OCI-LY1 (cell line): ENCODE measurements at regions not wholly inside any gene's neighbourhood (a gene's known extent, or its start where the extent isn't known, plus 50 kb on each side); places are given as distances from the start of the nearest gene placed in this dataset.

Source experiments
- H2AFZ ChIP-seq: fragments of 200-600 bp; sonication (generic), shearing (Covaris generic); 2 replicates; pipeline ENCODE4 v1.6.0; 2014; ENCODE audit warnings: antibody characterized with exemption, mild to moderate bottlenecking, low read length
- H3F3A ChIP-seq: fragments of 200-600 bp; sonication (generic), shearing (Covaris generic); 2 replicates; pipeline ENCODE4 v1.6.0; 2014; ENCODE audit warnings: mild to moderate bottlenecking, antibody characterized with exemption, low read length, moderate library complexity; ENCODE audit not compliant: insufficient read depth
- H3K27ac ChIP-seq: fragments of 200-600 bp; sonication (generic); 2 replicates; pipeline ENCODE4 v1.5.1; 2014; ENCODE audit warnings: low read length, mixed run types, mild to moderate bottlenecking, low read depth; ENCODE audit not compliant: poor library complexity, severe bottlenecking
- H3K27me3 ChIP-seq: fragments of 200-600 bp; sonication (generic); 2 replicates; pipeline ENCODE4 v1.6.0; 2014; ENCODE audit warnings: antibody characterized with exemption, mild to moderate bottlenecking, low read length, moderate library complexity; ENCODE audit not compliant: insufficient read depth
- H3K36me3 ChIP-seq: fragments of 200-600 bp; sonication (generic); 2 replicates; pipeline ENCODE4 v1.6.1; 2014; ENCODE audit warnings: mild to moderate bottlenecking, antibody characterized with exemption, low read length, moderate library complexity, mixed read lengths; ENCODE audit not compliant: insufficient read depth
- H3K4me1 ChIP-seq: fragments of 200-600 bp; sonication (generic); 2 replicates; pipeline ENCODE4 v1.5.1; 2014; ENCODE audit warnings: mild to moderate bottlenecking, low read length, moderate library complexity; ENCODE audit not compliant: insufficient read depth, severe bottlenecking
- H3K4me2 ChIP-seq: fragments of 200-600 bp; sonication (generic), shearing (Covaris generic); 2 replicates; pipeline ENCODE4 v1.6.1; 2014; ENCODE audit warnings: low read length
- H3K4me3 ChIP-seq: fragments of 200-600 bp; sonication (generic); 2 replicates; pipeline ENCODE4 v1.5.1; 2014; ENCODE audit warnings: low read length, low read depth, mild to moderate bottlenecking, mixed read lengths; ENCODE audit not compliant: poor library complexity, severe bottlenecking
- H3K79me2 ChIP-seq: fragments of 200-600 bp; shearing (Covaris generic); 2 replicates; pipeline ENCODE4 v1.6.1; 2016; ENCODE audit warnings: mixed run types, low read length, mixed read lengths; ENCODE audit not compliant: insufficient read depth
- H3K9ac ChIP-seq: fragments of 200-600 bp; sonication (generic), shearing (Covaris generic); 2 replicates; pipeline ENCODE4 v1.6.1; 2014; ENCODE audit warnings: mild to moderate bottlenecking, low read length, mixed read lengths
- H3K9me2 ChIP-seq: fragments of 200-600 bp; sonication (generic), shearing (Covaris generic); 2 replicates; pipeline ENCODE4 v1.6.1; 2014; ENCODE audit warnings: low read depth, mild to moderate bottlenecking, low read length, mixed read lengths
- H3K9me3 ChIP-seq: fragments of 200-600 bp; shearing (Covaris generic); 2 replicates; pipeline ENCODE4 v1.6.1; 2014; ENCODE audit warnings: low read length, mixed read lengths
- H4K20me1 ChIP-seq: fragments of 200-600 bp; sonication (generic), shearing (Covaris generic); 2 replicates; pipeline ENCODE4 v1.6.0; 2016; ENCODE audit warnings: mild to moderate bottlenecking, low read length; ENCODE audit not compliant: insufficient read depth
- EZH2 ChIP-seq: fragments of 200-600 bp; sonication (generic), shearing (Covaris generic); IDR thresholded peaks from 2 replicates; pipeline ENCODE4 v1.8.0; 2017; ENCODE audit warnings: borderline replicate concordance, mixed run types, mild to moderate bottlenecking, antibody characterized with exemption, low read length, moderate library complexity, mixed read lengths
- TF ChIP-seq, protein P1 (sequence below): fragments of 200-600 bp; sonication (generic), shearing (Covaris generic); IDR thresholded peaks from 2 replicates; pipeline ENCODE4 v1.5.1; 2017; ENCODE audit warnings: mild to moderate bottlenecking, antibody characterized with exemption, low read length, moderate library complexity, mixed read lengths

DNA sequence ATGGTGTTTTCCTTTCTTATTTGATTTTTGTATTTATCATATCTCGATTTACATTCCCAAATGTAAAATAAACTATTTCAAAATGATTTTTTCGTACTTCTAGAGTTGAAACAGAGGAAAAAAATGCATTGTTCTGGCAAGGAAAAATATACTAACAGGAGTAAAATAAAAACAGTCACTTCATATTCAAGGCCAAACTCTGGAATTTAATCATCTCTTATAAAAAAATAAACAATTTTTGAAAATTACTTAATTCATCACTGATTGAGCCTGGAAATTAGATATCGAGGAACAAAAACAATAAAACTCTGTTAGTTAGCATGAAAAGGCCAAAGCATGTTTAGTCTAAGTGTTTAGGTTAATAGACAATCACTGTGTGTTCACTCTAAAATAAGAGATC lies 61.1 kb upstream of the PALM2AKAP2 start:
- no peaks in the 10 kb centered on the region for H3F3A ChIP-seq
- H4K20me1 ChIP-seq = no peaks in the 10 kb centered on the region
- TF ChIP-seq, protein P1, sequence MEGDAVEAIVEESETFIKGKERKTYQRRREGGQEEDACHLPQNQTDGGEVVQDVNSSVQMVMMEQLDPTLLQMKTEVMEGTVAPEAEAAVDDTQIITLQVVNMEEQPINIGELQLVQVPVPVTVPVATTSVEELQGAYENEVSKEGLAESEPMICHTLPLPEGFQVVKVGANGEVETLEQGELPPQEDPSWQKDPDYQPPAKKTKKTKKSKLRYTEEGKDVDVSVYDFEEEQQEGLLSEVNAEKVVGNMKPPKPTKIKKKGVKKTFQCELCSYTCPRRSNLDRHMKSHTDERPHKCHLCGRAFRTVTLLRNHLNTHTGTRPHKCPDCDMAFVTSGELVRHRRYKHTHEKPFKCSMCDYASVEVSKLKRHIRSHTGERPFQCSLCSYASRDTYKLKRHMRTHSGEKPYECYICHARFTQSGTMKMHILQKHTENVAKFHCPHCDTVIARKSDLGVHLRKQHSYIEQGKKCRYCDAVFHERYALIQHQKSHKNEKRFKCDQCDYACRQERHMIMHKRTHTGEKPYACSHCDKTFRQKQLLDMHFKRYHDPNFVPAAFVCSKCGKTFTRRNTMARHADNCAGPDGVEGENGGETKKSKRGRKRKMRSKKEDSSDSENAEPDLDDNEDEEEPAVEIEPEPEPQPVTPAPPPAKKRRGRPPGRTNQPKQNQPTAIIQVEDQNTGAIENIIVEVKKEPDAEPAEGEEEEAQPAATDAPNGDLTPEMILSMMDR = no peak
- no peak for TF ChIP-seq EZH2
- H3K27ac ChIP-seq = no peak overlapping the region
- H3K4me2 ChIP-seq = no peak overlapping the region
- no peaks in the 10 kb centered on the region for H3K9me2 ChIP-seq
- H3K4me3 ChIP-seq = no peak overlapping the region
- no peaks in the 10 kb centered on the region for H3K36me3 ChIP-seq
- H3K79me2 ChIP-seq = no peaks in the 10 kb centered on the region
- H3K27me3 ChIP-seq = no peaks in the 10 kb centered on the region
- no peak overlapping the region for H3K9ac ChIP-seq
- no peaks in the 10 kb centered on the region for H3K4me1 ChIP-seq
- H2AFZ ChIP-seq = no peak overlapping the region
- no peaks in the 10 kb centered on the region for H3K9me3 ChIP-seq

DNA sequence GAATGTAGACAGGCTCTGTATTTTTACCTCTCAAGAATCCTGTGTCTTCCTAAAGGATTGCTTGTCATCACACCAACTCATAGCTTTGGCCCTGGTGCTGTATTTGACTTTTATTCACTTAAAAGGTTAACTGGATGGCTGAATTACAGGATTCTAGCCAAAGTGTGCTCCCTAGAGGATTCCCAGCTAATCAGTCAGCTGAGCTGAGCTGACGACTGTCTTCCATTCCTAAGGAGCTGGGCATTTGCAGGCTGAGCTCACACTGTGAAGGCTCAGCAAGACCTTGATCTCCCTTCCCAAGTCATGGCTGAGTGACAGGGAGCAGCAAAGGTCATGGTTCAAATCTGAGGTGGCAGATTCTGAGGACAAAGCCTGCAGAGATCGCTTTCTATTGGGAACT lies 59.0 kb upstream of the PALM2AKAP2 start:
- Histone ChIP-seq H3K27me3 (no peaks in the 10 kb centered on the region), H3K9me3 (no peaks in the 10 kb centered on the region), H3K4me1 (no peaks in the 10 kb centered on the region), H3K36me3 (no peaks in the 10 kb centered on the region), H3K4me3 (no peak overlapping the region), H3K9ac (no peak overlapping the region), H2AFZ (no peak overlapping the region), H3K27ac (no peak overlapping the region), H3K4me2 (no peak overlapping the region), H3K9me2 (no peaks in the 10 kb centered on the region), H3F3A (no peaks in the 10 kb centered on the region), H3K79me2 (no peaks in the 10 kb centered on the region), H4K20me1 (no peaks in the 10 kb centered on the region)
- TF ChIP-seq EZH2 = no peak
- TF ChIP-seq, protein P1 = no peak

DNA sequence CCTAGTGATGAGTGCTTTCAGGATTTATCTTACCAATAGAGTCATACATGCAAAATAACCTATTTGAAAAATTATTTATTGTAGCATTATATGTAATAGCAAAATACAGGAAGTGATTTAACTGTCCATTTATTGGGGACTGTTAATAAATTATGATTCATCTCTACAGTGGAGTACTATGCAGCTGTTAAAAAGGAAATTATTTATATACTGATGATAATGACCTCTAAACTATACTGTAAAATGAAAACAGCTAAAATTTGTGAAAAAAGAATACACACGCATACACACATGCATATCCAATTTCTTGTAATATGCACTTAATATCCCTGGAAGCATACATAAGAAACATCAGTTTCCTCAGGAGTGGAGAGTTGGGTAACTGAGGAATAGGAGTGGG lies 58.0 kb upstream of the PALM2AKAP2 start:
- Histone ChIP-seq H3K27me3 (no peaks in the 10 kb centered on the region), H3K9me3 (no peaks in the 10 kb centered on the region), H3K9me2 (no peaks in the 10 kb centered on the region), H3K36me3 (no peaks in the 10 kb centered on the region), H3K4me3 (no peak overlapping the region), H3K27ac (no peak overlapping the region), H3K79me2 (no peaks in the 10 kb centered on the region), H3F3A (no peaks in the 10 kb centered on the region), H4K20me1 (no peaks in the 10 kb centered on the region), H3K9ac (no peak overlapping the region), H3K4me1 (no peaks in the 10 kb centered on the region), H3K4me2 (no peak overlapping the region), H2AFZ (no peak overlapping the region)
- no peak for TF ChIP-seq EZH2
- TF ChIP-seq, protein P1 = no peak
